ENCODE measurements at regions not wholly inside any gene's neighbourhood (a gene's known extent, or its start where the extent isn't known, plus 50 kb on each side); places are given as distances from the start of the nearest gene placed in this dataset.

- TF ChIP-seq CTCF (IDR thresholded peaks at IDR 0.05; ENCODE audit: low read length) (no peak), EZH2 (optimal IDR thresholded peaks at IDR 0.05; ENCODE audit: low read depth, low read length) (no peak)
Measured at GRCh38 chr6:156131221-156131903, 645.8 kb upstream of the ARID1B start.
